WTC11 (cell line): ENCODE measurements at regions not wholly inside any gene's neighbourhood (a gene's known extent, or its start where the extent isn't known, plus 50 kb on each side); places are given as distances from the start of the nearest gene placed in this dataset.

ENCODE experiments used
- CREB1 ChIP-seq: sonication (generic); formaldehyde crosslinking; IDR thresholded peaks from 2 replicates; pipeline ENCODE4 v1.8.0; 2023; ENCODE audit warnings: mild to moderate bottlenecking, missing genetic modification reagents
- CTCF ChIP-seq: fragments of 200-600 bp; IDR thresholded peaks from 2 replicates; pipeline ENCODE4 v1.8.0; 2022; ENCODE audit warnings: antibody characterized with exemption
- ESRRA ChIP-seq: sonication (generic); formaldehyde crosslinking; IDR thresholded peaks from 2 replicates; pipeline ENCODE4 v1.8.1; 2022; ENCODE audit warnings: mild to moderate bottlenecking, missing genetic modification reagents, borderline replicate concordance
- MAX ChIP-seq: sonication (generic); formaldehyde crosslinking; IDR thresholded peaks from 2 replicates; pipeline ENCODE4 v1.8.0; 2022; ENCODE audit warnings: mild to moderate bottlenecking, missing genetic modification reagents
- MLX ChIP-seq: sonication (generic); formaldehyde crosslinking; IDR thresholded peaks from 2 replicates; pipeline ENCODE4 v1.8.1; 2023; ENCODE audit warnings: mild to moderate bottlenecking, missing genetic modification reagents, moderate library complexity
- NFYB ChIP-seq: sonication (generic); formaldehyde crosslinking; conservative IDR thresholded peaks from 2 replicates; pipeline ENCODE4 v1.8.0; 2022; ENCODE audit warnings: low read depth, missing genetic modification reagents
- SMAD3 ChIP-seq: sonication (generic); formaldehyde crosslinking; IDR thresholded peaks from 2 replicates; pipeline ENCODE4 v1.8.0; 2022; ENCODE audit warnings: missing genetic modification reagents, mild to moderate bottlenecking, borderline replicate concordance
- TCF7 ChIP-seq: sonication (generic); formaldehyde crosslinking; IDR thresholded peaks from 2 replicates; pipeline ENCODE4 v1.8.0; 2022; ENCODE audit warnings: mild to moderate bottlenecking, low read depth, missing genetic modification reagents, moderate library complexity
- ZSCAN18 ChIP-seq: fragments of 250-450 bp; sonication (Bioruptor Pico); IDR thresholded peaks from 2 replicates; pipeline ENCODE4 v2.1.2; 2022; ENCODE audit warnings: mild to moderate bottlenecking, moderate library complexity
- TF ChIP-seq, protein P1 (sequence below): sonication (generic); formaldehyde crosslinking; IDR thresholded peaks from 2 replicates; pipeline ENCODE4 v1.8.1; 2022; ENCODE audit warnings: mild to moderate bottlenecking, missing genetic modification reagents, moderate library complexity, borderline replicate concordance

GRCh38 chrX:92224406-92224805 is 445.2 kb downstream of the PCDH11X start:
- TF ChIP-seq CTCF (no peak), MAX (CRISPR knock-in tag) (no peak), TCF7 (CRISPR knock-in tag) (no peak), NFYB (CRISPR knock-in tag) (no peak), ZSCAN18 (CRISPR knock-in tag) (no peak), SMAD3 (CRISPR knock-in tag) (no peak), MLX (no peak), ESRRA (CRISPR knock-in tag) (no peak), CREB1 (CRISPR knock-in tag) (no peak)
- TF ChIP-seq, protein P1, sequence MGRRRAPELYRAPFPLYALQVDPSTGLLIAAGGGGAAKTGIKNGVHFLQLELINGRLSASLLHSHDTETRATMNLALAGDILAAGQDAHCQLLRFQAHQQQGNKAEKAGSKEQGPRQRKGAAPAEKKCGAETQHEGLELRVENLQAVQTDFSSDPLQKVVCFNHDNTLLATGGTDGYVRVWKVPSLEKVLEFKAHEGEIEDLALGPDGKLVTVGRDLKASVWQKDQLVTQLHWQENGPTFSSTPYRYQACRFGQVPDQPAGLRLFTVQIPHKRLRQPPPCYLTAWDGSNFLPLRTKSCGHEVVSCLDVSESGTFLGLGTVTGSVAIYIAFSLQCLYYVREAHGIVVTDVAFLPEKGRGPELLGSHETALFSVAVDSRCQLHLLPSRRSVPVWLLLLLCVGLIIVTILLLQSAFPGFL (CRISPR knock-in tag): no peak
